ENCODE measurements at regions not wholly inside any gene's neighbourhood (a gene's known extent, or its start where the extent isn't known, plus 50 kb on each side); places are given as distances from the start of the nearest gene placed in this dataset.

DNA sequence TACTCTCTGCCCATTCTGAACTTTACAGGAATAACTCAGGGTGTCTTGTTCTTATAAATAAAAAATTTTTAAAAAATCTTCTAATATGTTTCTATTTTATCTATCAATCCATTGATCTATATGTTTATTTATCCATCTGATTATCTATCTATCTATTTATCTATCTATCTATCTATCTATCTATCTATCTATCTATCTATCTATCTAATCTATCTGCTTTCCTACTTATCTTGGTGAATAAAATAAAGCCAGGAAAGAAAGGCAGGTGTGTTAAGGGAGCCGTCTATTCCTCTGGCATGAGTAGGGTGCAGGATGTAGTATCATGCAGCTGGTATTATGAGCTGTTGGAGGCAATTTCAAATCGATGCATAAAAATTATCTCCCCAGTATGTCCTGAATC is 153.0 kb downstream of the FOXA2 start:
- DNase-seq (ENCODE audit: low spot score) = no peak

DNA sequence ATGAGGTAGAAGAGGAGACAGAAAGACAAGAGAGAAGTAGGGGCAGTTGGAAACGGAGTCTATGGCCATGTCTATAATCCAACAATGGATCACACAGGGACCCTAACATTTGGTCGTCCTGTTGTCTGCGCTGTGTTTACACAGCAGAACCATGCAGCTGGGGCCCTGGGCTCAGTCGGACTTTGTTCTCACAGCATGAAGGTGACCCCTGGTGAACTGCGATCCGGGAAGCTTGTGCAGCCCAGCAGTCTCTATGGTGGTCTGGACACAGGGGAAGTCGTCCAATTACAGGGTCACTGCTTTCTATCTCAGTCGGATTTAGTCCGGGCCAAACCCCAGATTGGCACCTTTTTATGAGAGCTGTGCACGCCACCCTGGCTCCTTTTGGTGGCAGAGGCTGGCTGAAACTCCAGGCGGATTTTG is 153.6 kb downstream of the FOXA2 start:
- no peak for DNase-seq (ENCODE audit: low spot score)

DNA sequence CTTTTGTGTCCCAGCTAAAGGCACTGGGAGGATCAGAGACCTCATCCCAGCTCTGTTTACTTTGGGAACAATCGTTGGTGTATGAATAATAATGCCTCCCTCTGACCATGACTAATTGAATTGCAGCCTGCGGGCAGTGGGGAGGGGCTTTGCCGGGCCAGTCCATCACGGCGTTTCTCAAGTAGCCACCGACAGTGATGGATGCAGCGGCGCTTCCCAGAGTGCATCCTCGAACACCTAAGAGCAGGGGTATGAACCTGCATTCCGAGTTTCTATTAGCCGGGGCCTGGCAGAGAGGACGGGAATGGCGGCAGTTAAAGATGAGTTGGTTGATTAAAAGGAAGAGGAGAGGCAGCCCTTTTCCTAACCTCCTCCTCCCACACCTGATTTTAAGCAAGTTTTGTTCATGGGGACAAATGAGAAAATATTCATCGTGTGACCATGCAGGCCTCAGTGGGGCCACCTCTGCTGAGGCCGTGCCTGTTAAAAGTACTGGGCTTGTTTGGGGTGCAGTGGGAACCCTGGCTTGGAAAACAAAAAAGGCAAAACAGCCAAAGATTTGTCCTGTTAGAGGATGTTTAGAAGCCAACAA is 154.1 kb downstream of the FOXA2 start:
- DNase-seq (ENCODE audit: low spot score) = no peak

DNA sequence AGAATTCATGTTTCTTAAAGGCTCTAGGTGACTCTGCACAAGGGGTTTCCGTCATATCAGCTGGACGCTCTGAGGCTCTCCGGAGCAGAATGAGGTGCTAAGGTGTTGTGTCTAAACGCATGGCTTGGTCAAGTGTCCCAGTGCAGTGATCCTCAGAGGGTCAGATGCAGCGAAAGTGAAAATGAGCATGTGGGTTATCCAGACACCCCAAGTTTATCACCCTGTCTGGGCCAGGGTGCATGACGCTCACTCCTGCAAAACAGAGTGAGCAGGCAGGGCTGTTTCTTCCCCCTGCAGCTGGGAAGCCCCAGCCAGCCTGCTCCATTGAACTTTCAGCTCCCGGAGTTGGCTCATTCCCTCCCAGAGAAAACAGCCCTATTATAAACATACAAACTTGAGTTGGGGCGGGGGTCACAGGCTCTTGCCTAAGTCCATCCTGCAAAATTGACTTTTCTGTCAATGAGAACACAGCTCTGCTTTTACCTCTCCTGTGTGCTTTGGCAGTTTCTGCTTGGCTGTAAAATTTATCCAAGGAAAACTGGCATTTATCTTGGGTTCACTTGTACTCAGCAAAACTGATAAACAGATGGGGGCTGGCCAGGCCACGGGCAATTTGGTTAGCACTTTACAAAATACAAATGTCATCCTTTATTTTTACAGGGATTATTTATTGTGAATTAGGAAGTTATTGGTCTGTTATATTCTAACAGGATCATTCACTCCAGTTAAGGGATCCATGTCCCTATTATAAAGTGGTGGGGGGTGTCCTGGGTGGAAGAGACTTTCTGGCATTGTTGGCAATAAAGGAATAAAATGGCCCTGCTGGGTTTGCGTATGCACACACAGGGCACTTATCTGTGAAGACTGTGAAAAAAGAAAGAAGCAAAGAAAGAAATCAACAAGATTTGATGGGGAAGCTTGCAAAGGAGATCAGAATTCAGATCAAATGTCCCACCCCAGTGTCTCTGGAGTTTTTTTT is 154.9 kb downstream of the FOXA2 start:
- no peak for DNase-seq (ENCODE audit: low spot score)

DNA sequence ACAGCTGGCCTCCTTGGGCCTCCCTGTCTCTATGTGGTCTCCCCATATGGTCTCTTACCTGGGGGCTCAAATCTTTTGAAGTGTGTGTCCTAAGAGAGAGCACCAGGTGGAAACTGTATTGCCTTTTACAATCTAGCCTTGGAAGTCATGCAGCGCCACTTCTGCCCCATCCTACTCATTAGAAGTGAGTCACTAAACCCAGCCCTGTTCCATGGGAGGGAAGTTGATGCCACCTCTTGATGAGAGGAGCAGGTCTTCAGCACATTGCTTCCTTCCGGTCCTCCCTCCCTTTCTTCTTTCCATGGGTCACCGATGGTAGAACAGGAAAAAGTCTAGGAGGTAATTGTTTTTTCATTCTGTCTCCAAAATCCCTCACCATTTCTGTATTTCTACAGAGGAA is 156.3 kb downstream of the FOXA2 start:
- no peak for DNase-seq (ENCODE audit: low spot score)

DNA sequence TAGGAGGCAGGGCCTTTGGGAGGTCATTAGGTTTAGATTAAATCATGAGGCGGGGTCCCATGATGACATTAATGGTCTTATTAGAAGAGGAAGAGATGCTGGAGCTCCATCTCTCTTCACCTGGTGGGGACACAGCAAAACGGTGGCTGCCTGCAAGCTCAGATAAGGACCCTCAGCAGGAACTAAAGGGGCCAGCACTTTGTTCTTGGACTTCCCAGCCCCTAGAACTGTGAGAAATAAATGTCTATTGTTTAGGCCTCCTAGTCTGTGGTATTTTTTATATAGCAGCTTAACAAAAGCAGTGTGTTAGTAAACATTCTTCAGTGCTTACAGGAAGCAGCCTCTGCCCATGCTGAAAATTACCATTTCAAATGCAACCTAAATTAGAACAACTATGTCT is 157.6 kb downstream of the FOXA2 start:
- no peak for DNase-seq (ENCODE audit: low spot score)

DNA sequence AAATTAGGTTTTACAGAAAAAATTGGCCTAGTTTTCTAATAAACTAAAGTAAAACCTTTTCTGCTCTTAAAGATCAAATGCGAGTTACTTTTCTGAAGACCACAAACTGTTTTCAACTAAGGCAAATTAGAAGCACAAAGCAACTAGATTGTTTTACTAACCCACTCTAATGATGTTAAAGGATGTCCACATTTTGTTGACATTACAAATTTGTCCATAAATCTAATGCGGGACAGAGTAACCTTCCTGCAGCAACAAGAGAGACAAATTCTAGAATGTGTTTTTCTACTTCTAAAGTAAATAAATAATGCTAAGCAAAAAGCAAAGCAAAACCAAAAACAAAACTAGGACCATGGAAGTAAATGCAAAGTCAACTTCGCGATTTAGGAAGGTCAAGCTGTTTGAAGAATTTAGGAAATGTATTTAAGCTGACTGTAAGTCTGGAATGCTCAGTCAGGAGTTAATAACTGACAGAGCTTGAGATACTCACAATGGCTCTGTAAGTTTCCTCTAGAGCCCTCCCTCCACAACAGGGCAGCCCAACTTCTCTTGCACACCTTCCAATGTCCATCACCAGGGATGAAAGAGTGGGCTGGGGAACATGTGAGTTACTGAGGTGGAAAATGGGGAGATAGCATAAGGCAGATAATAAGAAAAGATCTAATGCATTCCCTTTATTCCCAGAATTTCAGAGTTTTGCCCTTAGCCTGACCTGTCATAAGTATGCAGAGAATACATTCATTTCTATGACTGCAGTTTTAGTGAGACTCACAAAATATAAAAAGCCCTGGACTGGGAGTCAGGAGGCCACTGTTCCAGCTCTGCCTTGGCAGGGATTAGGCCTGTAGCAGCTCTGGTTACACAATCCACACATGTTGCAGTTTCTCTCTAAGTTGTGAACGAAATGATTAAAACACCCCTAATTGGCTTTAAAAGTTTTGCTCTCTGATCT is 158.8 kb downstream of the FOXA2 start:
- DNase-seq (ENCODE audit: low spot score) = no peak

DNA sequence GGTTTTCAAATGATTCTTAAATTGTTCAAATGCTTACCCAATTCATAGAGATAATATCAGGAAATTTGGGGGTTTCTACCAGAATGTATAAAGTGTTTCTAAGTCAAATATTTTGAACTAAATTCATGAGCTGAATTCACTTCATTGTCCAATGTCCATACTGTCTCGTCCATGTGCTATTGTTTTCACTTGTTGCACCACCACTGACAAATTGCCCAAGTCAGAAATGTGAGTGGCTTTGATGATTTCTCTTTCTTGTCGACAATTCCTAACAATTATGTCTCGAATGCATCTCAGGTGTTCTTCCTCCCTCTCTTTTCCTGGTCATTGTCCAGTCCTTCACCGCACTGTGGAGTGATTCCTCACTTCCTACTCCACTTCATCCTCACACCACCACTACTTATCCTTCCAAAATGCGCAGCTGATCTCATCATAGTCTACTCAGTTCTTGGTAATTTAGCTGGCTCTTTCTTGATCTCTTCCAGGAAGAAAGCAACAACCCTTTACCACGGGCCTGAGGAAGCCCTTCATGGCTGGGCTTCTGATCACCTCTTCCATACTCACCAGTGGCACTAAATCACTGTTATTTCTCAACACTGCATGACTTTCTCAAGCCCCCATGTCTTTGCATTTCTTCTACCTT is 161.1 kb downstream of the FOXA2 start:
- DNase-seq (ENCODE audit: low spot score) = no peak

DNA sequence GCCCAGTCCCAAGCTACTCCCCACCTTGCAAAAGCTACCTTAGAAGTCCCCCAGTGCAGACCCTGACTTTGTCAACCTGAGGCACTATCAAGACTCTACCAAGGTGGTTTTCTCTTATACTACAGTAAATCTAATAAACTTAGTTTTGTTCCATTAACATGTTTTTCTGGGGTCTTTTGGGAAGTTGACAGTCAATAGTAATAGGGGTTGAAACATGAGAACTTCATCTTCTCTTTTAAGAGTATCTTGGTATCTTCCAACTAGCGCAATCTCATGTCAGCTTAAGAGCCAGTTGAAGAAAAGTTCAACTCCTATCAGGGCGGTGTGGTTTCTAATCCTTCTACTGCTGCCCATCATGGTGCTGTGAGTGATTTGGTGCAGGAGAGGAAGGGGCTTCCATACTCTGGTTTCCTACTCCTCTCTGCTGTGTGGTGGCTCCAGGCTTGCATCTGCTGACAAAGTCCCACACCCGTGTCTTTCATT is 164.2 kb downstream of the FOXA2 start:
- no peak for DNase-seq (ENCODE audit: low spot score)

DNA sequence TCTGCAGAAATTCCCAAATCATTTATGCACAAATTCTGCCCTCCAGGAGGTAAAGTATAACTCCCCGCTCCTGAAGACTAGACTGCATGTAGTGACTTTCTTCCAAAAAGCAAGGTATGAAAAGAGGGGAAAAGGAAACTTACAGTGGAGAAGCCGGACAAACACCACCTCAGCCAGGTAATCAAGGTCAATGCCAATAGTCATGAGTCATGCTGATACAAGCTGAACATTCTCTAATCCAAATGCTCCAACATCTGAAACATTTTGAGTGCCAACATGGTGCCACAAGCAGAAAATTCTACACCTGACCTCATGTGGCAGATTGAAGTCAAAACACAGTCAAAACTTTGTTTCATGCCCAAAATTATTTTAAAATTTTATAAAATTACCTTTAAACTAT is 165.6 kb downstream of the FOXA2 start:
- no peak for DNase-seq (ENCODE audit: low spot score)

DNA sequence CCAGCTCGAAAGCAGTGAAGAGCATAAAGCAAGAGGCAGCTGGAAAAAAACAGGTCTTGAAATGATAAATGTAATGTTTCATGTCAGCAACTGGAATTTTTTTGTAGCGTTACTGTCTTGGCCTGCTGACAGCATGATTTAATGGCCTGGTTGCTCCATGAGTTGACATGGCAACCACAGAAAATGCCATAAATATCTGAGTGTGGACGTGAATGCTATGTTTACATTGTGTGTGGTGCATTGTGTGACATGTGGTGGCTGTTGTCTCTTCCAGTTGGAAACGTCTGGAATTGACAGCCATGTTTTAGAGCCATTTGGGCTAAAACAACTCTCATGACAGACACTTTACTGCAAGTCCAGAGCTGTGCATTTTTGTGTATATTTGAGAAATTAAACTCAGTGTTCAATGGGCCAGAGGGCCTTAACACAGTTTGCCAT is 170.0 kb downstream of the FOXA2 start:
- no peak for DNase-seq (ENCODE audit: low spot score)

DNA sequence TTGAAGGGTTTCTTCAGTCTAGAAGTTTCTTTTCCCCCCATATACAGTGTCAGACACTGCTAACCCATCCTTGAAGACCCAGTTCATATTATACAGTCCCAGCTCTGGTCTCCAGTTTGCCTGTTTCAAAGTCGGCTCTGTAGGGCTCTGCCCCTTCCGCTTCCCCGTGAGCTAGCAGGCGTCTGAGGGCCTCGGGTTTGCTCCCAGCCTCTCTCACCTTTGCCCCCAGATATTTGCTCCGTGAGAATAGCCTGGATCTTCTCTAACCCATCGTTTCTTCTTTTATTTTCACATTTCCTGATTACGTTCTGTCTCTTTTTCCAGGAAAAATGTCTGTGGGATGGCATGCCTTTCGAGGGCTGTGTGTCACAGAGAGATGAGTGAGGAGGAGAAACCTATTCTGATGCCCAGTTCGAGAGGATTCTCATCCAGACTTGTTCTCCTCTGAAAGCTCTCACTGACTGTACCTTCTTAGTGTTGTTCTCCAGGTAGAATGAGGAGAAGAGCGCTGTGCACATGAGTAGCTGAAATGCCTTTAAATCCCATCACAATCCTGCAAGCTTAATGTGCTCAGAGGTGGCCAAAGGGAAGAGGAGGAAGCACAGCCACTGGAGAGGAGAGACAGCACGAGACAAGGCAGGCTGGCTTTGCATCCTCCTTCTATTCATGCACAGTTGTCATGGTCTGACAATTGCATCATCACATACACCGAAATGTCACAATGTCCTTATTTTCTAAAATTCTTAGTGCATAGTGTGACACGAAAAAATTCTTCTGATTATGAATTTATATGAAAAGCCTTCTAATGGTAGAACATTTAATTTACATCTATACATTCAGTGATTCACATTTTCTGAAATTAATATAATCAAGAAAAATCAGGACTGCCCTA is 171.1 kb downstream of the FOXA2 start:
- no peak for DNase-seq (ENCODE audit: low spot score)

DNA sequence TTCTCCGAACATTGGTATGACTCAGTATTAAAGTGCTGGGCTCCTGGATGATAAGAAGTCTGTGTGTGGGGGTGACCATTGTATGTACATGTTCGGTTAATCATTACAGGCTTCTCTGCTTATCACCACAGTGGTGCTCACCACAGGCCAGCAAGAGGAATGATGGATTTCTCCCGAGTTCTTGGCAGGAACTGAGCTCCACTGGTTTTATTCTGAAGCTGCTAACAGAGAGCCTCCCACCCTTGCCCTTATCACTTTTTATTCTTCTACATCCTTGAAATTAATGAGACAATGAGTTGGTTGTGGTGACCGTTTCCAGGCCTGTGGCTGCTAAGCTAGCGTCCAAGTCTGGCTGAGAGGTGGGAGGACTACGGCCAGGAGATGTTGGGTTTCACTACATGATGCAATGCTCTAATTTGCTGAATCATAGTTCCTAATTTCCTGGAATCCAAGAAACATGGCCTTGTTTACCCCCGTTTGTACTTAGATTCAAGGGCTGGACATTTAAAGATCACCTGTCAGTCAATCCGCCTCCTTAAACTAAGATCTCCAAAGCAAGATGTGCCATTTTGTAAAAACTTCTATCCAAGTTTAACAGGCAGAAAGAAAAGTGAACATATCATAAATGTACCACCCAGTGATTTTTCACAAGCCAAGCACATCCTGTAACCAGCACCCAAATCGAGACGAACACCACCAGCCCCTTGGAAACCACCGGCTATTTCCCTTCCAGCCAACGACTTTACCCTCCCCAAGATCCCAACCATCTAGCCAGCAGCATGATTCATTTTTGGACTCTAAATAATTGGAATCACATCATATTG is 172.5 kb downstream of the FOXA2 start:
- no peak for DNase-seq (ENCODE audit: low spot score)

DNA sequence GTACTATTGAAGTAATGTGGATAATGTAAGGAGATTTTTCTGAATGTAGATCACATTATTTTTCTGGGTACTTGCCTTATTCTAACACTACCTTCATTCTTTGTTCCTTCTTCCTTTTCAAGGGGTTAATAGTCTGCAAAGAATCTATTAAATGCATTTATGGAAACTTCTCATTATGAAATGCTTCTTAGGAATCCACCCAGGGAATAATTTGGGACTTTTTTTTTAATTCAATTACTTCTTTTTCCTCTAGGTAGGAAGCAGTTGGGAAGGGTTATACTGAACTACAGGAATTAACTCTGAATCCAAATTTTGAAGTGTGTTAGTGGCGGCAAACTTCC is 173.1 kb downstream of the FOXA2 start:
- DNase-seq (ENCODE audit: low spot score) = no peak

DNA sequence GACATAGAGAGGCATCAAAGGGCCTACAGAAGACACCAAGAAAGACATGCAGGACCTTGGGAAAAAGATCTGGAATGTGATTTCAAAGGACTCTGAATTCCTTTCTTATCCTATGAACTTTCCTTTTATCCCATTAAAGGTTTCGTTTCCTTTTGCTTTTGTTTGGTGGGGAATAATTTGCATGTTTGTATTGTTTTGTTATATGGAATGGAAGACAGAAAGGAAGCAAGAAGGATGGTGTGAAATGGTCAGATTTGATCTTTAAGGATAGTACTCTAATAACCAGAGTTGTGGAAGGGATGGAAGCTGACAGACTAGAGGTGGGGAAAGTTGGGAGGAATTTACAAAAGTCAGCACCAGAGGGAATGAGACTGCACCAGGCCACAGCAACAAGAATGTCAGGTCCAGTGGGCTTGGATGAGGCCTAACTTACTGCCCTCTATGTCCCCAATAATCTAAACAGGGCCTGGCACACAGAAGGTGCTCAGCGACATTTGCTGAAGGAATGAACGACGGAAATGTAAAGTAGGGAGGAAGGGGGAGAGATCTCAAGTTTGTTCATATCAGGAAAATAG is 173.7 kb downstream of the FOXA2 start:
- no peak for DNase-seq (ENCODE audit: low spot score)

DNA sequence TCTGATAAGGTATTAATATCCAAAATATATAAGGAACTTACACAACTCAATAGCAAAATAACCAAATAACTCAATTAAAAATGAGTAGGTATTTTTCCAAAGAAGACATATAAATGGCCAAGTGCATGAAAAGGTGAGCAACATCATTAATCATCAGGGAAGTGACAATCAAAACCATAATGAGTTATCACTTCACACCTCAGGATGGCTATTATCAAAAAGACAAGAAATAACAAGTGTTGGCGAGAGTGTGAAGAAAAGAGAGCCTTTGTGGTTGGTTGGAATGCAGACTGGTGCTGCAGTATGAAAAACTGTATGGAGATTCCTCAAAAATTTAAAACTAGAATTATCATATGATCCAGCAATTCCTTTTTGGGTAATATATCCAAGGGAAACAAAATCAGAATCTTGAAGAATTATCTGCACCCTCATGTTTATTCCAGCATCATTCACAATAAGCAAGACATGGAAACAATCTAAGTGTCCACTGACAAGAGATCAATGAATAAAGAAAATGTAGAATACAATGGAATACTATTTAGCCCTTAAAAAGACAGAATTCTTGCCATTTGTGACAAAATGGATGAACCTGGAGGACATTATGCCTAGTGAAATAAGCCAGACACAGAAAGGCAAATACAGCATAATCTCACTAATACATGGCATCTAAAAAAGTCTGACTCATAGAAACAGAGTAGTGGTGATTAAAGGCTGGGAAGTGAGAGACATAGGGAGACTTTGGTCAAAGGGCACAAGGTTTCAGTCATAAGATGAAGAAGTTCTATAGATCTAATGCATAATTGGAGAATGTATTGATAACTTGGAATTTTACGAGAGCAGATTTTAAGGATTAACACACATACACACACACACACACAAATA is 175.6 kb downstream of the FOXA2 start:
- DNase-seq (ENCODE audit: low spot score) = no peak

DNA sequence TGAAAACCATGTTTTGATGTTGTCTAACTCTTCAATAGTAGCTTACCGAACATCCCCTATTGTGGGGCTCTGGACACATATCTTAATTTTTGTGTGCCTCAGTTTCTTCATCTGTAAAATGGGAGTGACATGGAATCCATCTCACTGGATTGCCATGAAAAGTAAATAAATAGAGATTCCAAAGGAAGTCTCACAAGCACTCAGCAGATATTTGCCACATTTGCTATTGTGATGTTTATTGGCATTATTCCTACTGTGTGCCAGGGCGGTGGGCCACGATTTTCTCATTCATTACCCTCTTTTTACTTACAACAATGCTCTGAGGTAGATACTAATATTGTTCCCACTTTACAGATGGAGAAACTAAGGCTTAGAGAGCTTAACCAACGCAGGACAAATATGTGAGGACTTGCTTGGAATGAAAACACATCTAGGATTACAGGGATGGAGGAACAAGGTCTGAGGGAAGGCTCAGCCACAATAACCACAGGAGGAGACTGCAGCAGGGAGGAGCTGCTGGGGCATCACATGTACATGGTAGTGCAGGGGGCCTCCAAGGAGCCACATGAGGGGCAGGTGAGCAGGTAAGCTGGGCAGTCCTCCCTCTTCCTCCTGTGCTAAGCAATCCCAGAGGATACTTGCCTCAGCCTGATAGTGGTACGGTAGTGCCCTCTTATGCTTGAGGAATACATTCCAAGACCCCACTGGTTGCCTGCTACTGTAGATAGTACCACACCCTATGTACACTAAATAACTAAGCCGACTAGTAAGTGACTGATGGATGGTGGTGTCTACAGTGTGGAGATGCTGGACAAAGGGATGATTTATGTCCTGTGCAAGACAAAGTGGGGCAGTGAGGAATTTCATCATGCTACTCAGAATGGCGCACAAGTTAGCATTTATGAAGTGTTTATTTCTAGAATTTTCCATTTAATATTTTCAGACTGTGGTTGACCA is 176.9 kb downstream of the FOXA2 start:
- DNase-seq (ENCODE audit: low spot score) = no peak
